Osteocyte (in vitro differentiated cells): ENCODE measurements at regions not wholly inside any gene's neighbourhood (a gene's known extent, or its start where the extent isn't known, plus 50 kb on each side); places are given as distances from the start of the nearest gene placed in this dataset.
A peak's percentile ranks its signal among the peaks of the same experiment; 100 is the strongest.

Experiments used
- DNase-seq: peaks from one replicate; pipeline ENCODE4 v3.0.0; 2021; ENCODE audit warnings: mixed read lengths; ENCODE audit not compliant: unreplicated experiment; ENCODE audit errors: extremely low spot score
- H3K27ac Mint-ChIP-seq: one replicate; pipeline ENCODE4 v1.8.0; 2021; ENCODE audit warnings: mild to moderate bottlenecking, mixed read lengths; ENCODE audit not compliant: unreplicated experiment
- H3K27me3 Mint-ChIP-seq: one replicate; pipeline ENCODE4 v1.8.0; 2021; ENCODE audit warnings: mixed read lengths; ENCODE audit not compliant: unreplicated experiment
- H3K36me3 Mint-ChIP-seq: one replicate; pipeline ENCODE4 v1.8.0; 2021; ENCODE audit warnings: mixed read lengths; ENCODE audit not compliant: unreplicated experiment
- H3K4me1 Mint-ChIP-seq: one replicate; pipeline ENCODE4 v1.8.0; 2021; ENCODE audit warnings: mixed read lengths; ENCODE audit not compliant: unreplicated experiment
- H3K4me3 Mint-ChIP-seq: one replicate; pipeline ENCODE4 v1.8.0; 2021; ENCODE audit warnings: mild to moderate bottlenecking, moderate library complexity, mixed read lengths; ENCODE audit not compliant: unreplicated experiment
- H3K9me3 Mint-ChIP-seq: one replicate; pipeline ENCODE4 v1.8.0; 2021; ENCODE audit warnings: mixed read lengths; ENCODE audit not compliant: unreplicated experiment
- CTCF ChIP-seq: fragments of 200-600 bp; sonication (generic); IDR thresholded peaks from 2 replicates; pipeline ENCODE4 v1.5.0; 2021; ENCODE audit warnings: antibody characterized with exemption, mild to moderate bottlenecking, moderate library complexity

- peaks cover 62% of the 10 kb centered on the region for H3K4me1 Mint-ChIP-seq
- H3K4me3 Mint-ChIP-seq, result no peak overlapping the region
- H3K9me3 Mint-ChIP-seq, result no peaks in the 10 kb centered on the region
- TF ChIP-seq CTCF, result no peak
- no peak for DNase-seq
- H3K27ac Mint-ChIP-seq, result peak overlapping the region; percentile 86
- H3K36me3 Mint-ChIP-seq, result no peaks in the 10 kb centered on the region
- no peaks in the 10 kb centered on the region for H3K27me3 Mint-ChIP-seq
Measured at GRCh38 chr2:237194906-237195305, 109.2 kb downstream of the COPS8 start.

- peaks cover 67% of the 10 kb centered on the region for H3K4me1 Mint-ChIP-seq
- DNase-seq, result no peak
- no peak for TF ChIP-seq CTCF
- H3K4me3 Mint-ChIP-seq, result no peak overlapping the region
- H3K27ac Mint-ChIP-seq, result peak overlapping the region; percentile 86
- H3K9me3 Mint-ChIP-seq, result no peaks in the 10 kb centered on the region
- H3K27me3 Mint-ChIP-seq, result no peaks in the 10 kb centered on the region
- H3K36me3 Mint-ChIP-seq, result no peaks in the 10 kb centered on the region
Measured at GRCh38 chr2:237195396-237196120, 109.9 kb downstream of the COPS8 start.

- DNase-seq, result no peak
- peaks cover 72% of the 10 kb centered on the region for H3K4me1 Mint-ChIP-seq
- no peaks in the 10 kb centered on the region for H3K36me3 Mint-ChIP-seq
- H3K9me3 Mint-ChIP-seq, result no peaks in the 10 kb centered on the region
- no peaks in the 10 kb centered on the region for H3K27me3 Mint-ChIP-seq
- H3K4me3 Mint-ChIP-seq, result no peak overlapping the region
- no peak for TF ChIP-seq CTCF
- H3K27ac Mint-ChIP-seq, result peak overlapping the region; percentile 86
Measured at GRCh38 chr2:237196409-237196808, 110.7 kb downstream of the COPS8 start.

- Mint-ChIP-seq H3K36me3 (no peaks in the 10 kb centered on the region), H3K27me3 (no peaks in the 10 kb centered on the region), H3K27ac (peak overlapping the region; percentile 86), H3K4me1 (peaks cover 78% of the 10 kb centered on the region), H3K9me3 (no peaks in the 10 kb centered on the region), H3K4me3 (no peak overlapping the region)
- peak; percentile 40 for DNase-seq
- TF ChIP-seq CTCF, result no peak
Measured at GRCh38 chr2:237196866-237197618, 111.4 kb downstream of the COPS8 start.

- H3K4me1 Mint-ChIP-seq, result peaks cover 89% of the 10 kb centered on the region
- no peak overlapping the region for H3K4me3 Mint-ChIP-seq
- H3K27me3 Mint-ChIP-seq, result no peaks in the 10 kb centered on the region
- no peak for DNase-seq
- H3K9me3 Mint-ChIP-seq, result no peaks in the 10 kb centered on the region
- H3K36me3 Mint-ChIP-seq, result no peaks in the 10 kb centered on the region
- no peak for TF ChIP-seq CTCF
- peak overlapping the region; percentile 86 for H3K27ac Mint-ChIP-seq
Measured at GRCh38 chr2:237198164-237198855, 112.6 kb downstream of the COPS8 start.
